OCI-LY7 (cell line): ENCODE measurements at regions not wholly inside any gene's neighbourhood (a gene's known extent, or its start where the extent isn't known, plus 50 kb on each side); places are given as distances from the start of the nearest gene placed in this dataset.

Experiments used
- CTCF ChIP-seq: fragments of 200-600 bp; sonication (generic); conservative IDR thresholded peaks from 2 replicates; pipeline ENCODE4 v1.5.1; 2014; ENCODE audit warnings: mild to moderate bottlenecking, antibody characterized with exemption, low read length, moderate library complexity, mixed read lengths
- EZH2phosphoT487 ChIP-seq: fragments of 200-600 bp; sonication (generic); IDR thresholded peaks from 2 replicates; pipeline ENCODE4 v1.6.1; 2018; ENCODE audit warnings: low read depth, borderline replicate concordance, mild to moderate bottlenecking, mixed run types, antibody characterized with exemption, low read length, moderate library complexity, mixed read lengths

- TF ChIP-seq CTCF = no peak
- TF ChIP-seq EZH2phosphoT487 = no peak
These were observed 167.9 kb upstream of the TNC start for GRCh38 chr9:115285836-115286235.
